DOHH2 (cell line): ENCODE measurements at regions not wholly inside any gene's neighbourhood (a gene's known extent, or its start where the extent isn't known, plus 50 kb on each side); places are given as distances from the start of the nearest gene placed in this dataset.

Experiments used
- CTCF ChIP-seq: fragments of 200-600 bp; sonication (generic); IDR thresholded peaks from one replicate; pipeline ENCODE4 v1.5.1; 2014; ENCODE audit warnings: antibody characterized with exemption, mild to moderate bottlenecking, low read depth, low read length; ENCODE audit not compliant: poor library complexity, severe bottlenecking
- EZH2phosphoT487 ChIP-seq: fragments of 200-600 bp; sonication (generic); IDR thresholded peaks from 2 replicates; pipeline ENCODE4 v1.6.1; 2017; ENCODE audit warnings: borderline replicate concordance, mild to moderate bottlenecking, antibody characterized with exemption, low read length, moderate library complexity, mixed read lengths

- TF ChIP-seq CTCF = no peak
- no peak for TF ChIP-seq EZH2phosphoT487
Observed at GRCh38 chr10:78995987-78996791, 72.6 kb upstream of the ZMIZ1 start.
